ENCODE measurements at regions not wholly inside any gene's neighbourhood (a gene's known extent, or its start where the extent isn't known, plus 50 kb on each side); places are given as distances from the start of the nearest gene placed in this dataset.

DNA sequence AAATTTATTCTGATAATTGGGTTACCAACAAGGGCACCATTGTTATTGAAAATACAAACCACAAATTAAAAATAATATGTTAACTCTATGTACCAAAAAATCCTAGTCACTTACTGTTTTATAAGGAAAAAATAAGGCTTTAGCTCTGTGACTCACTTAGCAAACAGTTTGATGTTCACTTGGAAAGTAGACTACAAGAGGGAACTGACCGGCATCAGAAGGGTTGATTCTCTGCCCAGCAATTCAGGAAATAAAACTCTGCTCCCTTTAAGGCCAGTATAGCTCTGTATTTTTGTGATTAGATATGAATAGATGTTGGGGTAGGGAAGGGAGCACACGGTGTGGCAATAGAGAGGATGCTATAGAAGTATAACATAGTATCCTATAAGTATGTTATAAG, 671.3 kb downstream of the LRRC70 start:
- no peak overlapping the region for H3K4me3 ChIP-seq (ENCODE audit: low read length)
- ATAC-seq (no peak), DNase-seq (no peak)
- peaks cover 7% of the 10 kb centered on the region for H3K36me3 Mint-ChIP-seq
- intact Hi-C loops (cut with micrococcal nuclease), result no loop called here
- H3K4me3 Mint-ChIP-seq, result no peak overlapping the region
- no peaks in the 10 kb centered on the region for H3K4me1 ChIP-seq (ENCODE audit: control insufficient read depth, insufficient read depth, low read length)
- no peaks in the 10 kb centered on the region for H3K36me3 ChIP-seq (ENCODE audit: control insufficient read depth, insufficient read depth, low read length)
- H3K27me3 ChIP-seq (ENCODE audit: control insufficient read depth, insufficient read depth, low read length), result no peaks in the 10 kb centered on the region
- 81% methylated on average over 1 of the region's 2 CpGs for WGBS (ENCODE audit: insufficient coverage)
- no peaks in the 10 kb centered on the region for H3K9me3 ChIP-seq (ENCODE audit: control insufficient read depth, insufficient read depth, low read length)
- peaks cover 5 to 12% of the 10 kb centered on the region in 2 donors for H3K9me3 Mint-ChIP-seq
- H3K27ac Mint-ChIP-seq, result no peak overlapping the region
- H3K27me3 Mint-ChIP-seq (ENCODE audit: low read depth in 2 of 2), result no peaks in the 10 kb centered on the region
- no peak overlapping the region for H3K27ac ChIP-seq (ENCODE audit: low read length)
- no peaks in the 10 kb centered on the region for H3K4me1 Mint-ChIP-seq
- TF ChIP-seq, protein P1, sequence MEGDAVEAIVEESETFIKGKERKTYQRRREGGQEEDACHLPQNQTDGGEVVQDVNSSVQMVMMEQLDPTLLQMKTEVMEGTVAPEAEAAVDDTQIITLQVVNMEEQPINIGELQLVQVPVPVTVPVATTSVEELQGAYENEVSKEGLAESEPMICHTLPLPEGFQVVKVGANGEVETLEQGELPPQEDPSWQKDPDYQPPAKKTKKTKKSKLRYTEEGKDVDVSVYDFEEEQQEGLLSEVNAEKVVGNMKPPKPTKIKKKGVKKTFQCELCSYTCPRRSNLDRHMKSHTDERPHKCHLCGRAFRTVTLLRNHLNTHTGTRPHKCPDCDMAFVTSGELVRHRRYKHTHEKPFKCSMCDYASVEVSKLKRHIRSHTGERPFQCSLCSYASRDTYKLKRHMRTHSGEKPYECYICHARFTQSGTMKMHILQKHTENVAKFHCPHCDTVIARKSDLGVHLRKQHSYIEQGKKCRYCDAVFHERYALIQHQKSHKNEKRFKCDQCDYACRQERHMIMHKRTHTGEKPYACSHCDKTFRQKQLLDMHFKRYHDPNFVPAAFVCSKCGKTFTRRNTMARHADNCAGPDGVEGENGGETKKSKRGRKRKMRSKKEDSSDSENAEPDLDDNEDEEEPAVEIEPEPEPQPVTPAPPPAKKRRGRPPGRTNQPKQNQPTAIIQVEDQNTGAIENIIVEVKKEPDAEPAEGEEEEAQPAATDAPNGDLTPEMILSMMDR (IDR thresholded peaks at IDR 0.05), result no peak

DNA sequence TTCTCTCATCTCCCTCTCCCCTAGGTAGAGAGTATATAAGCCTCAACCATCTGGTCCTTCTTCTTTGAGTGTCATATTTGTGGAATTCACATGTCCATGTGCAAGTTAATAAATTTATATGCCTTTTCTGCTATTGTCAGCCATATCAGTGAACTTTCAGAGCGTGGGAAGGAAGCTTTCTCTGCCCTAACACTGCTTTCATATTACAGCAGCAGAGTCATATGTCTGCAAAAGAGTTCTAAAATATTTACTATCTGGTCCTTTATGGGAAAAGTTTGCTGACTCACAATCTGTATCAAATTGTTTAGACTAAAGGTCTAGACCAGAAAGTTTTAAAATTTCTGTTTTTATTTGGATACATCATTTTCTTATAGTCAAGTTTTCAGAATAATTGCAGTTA, 669.0 kb downstream of the LRRC70 start:
- Mint-ChIP-seq H3K27me3 (ENCODE audit: low read depth in 2 of 2) (no peaks in the 10 kb centered on the region), H3K36me3 (no peaks in the 10 kb centered on the region), H3K4me1 (no peaks in the 10 kb centered on the region), H3K4me3 (no peak overlapping the region), H3K27ac (no peak overlapping the region), H3K9me3 (peaks cover 2 to 4% of the 10 kb centered on the region in 2 donors)
- TF ChIP-seq, protein P1 (IDR thresholded peaks at IDR 0.05), result no peak
- 80% methylated on average over 1 of the region's 1 CpG for WGBS (ENCODE audit: insufficient coverage)
- Histone ChIP-seq H3K36me3 (ENCODE audit: control insufficient read depth, insufficient read depth, low read length) (no peaks in the 10 kb centered on the region), H3K27ac (ENCODE audit: low read length) (no peak overlapping the region), H3K4me3 (ENCODE audit: low read length) (no peak overlapping the region), H3K4me1 (ENCODE audit: control insufficient read depth, insufficient read depth, low read length) (no peaks in the 10 kb centered on the region), H3K9me3 (ENCODE audit: control insufficient read depth, insufficient read depth, low read length) (no peaks in the 10 kb centered on the region), H3K27me3 (ENCODE audit: control insufficient read depth, insufficient read depth, low read length) (no peaks in the 10 kb centered on the region)
- intact Hi-C loops (cut with micrococcal nuclease), result no loop called here
- DNase-seq, result no peak
- no peak for ATAC-seq

DNA sequence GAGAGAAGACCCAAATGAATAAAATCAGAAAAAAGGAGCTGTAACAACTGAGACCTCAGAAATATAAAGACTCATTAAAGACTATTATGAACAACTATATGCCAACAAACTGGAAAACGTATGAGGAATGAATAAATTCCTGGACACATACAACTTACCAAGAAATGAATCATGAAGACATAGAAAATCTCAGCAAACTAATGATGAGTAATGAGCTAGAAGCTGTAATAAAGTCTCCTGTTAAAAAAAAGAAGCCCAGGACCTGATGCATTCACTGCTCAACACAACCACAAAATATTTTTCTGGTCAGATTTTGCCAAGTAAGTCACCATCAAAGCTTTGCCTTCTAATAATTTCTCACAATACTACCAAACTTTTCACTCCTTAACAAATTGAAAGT, 666.7 kb downstream of the LRRC70 start:
- Mint-ChIP-seq H3K27ac (no peak overlapping the region), H3K9me3 (peaks cover 4 to 5% of the 10 kb centered on the region in 2 donors), H3K36me3 (no peaks in the 10 kb centered on the region), H3K4me1 (no peaks in the 10 kb centered on the region), H3K4me3 (no peak overlapping the region), H3K27me3 (ENCODE audit: low read depth in 2 of 2) (no peaks in the 10 kb centered on the region)
- TF ChIP-seq, protein P1 (IDR thresholded peaks at IDR 0.05), result no peak
- DNase-seq, result no peak
- Histone ChIP-seq H3K27ac (ENCODE audit: low read length) (no peak overlapping the region), H3K36me3 (ENCODE audit: control insufficient read depth, insufficient read depth, low read length) (no peaks in the 10 kb centered on the region), H3K4me3 (ENCODE audit: low read length) (no peak overlapping the region), H3K27me3 (ENCODE audit: control insufficient read depth, insufficient read depth, low read length) (no peaks in the 10 kb centered on the region), H3K4me1 (ENCODE audit: control insufficient read depth, insufficient read depth, low read length) (no peaks in the 10 kb centered on the region), H3K9me3 (ENCODE audit: control insufficient read depth, insufficient read depth, low read length) (no peaks in the 10 kb centered on the region)
- intact Hi-C loops (cut with micrococcal nuclease), result no loop called here
- no CpG with 5 or more reads among the region's 1 CpG for WGBS (ENCODE audit: insufficient coverage)
- no peak for ATAC-seq

DNA sequence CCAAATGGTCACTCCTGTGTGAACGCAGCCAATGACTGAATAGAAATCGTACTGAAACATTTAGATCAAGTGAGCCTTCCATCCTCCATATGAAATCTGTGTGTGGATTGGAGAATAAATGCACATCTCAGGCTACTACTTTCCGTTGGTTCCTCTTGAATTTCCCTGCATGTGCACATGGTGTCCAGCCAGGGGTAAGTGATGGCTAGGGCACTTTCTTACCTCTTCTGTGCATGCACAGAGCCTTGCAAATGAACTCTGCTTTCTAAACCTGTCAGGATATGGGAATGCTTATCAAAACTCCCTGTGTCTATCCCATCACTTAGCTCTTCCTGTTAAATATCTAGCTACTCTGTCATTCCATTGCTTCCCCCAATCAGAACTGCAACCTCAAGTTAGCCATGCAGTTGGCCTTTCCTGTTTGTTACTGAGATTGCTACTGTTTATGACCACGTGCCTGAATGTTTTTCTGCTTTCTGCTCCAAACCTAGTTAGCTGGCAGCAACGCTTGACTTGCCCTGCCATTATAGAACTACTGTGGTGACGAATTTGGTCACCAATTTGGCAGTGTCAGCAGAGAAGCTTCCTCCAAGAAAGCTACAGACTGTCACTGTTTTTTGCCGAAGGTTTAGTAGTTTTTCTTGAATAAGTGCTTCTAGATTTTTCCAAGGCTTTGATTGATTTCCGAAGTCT, 661.6 kb downstream of the LRRC70 start:
- Mint-ChIP-seq H3K27ac (no peak overlapping the region), H3K36me3 (no peaks in the 10 kb centered on the region), H3K4me1 (no peaks in the 10 kb centered on the region), H3K4me3 (no peak overlapping the region), H3K27me3 (ENCODE audit: low read depth in 2 of 2) (no peaks in the 10 kb centered on the region), H3K9me3 (peaks cover 9% of the 10 kb centered on the region in 2 donors)
- no peaks in the 10 kb centered on the region for H3K36me3 ChIP-seq (ENCODE audit: control insufficient read depth, insufficient read depth, low read length)
- no peaks in the 10 kb centered on the region for H3K9me3 ChIP-seq (ENCODE audit: control insufficient read depth, insufficient read depth, low read length)
- 65% methylated on average over 8 of the region's 8 CpGs for WGBS (ENCODE audit: insufficient coverage)
- H3K27me3 ChIP-seq (ENCODE audit: control insufficient read depth, insufficient read depth, low read length), result no peaks in the 10 kb centered on the region
- intact Hi-C loops (cut with micrococcal nuclease), result no loop called here
- H3K4me1 ChIP-seq (ENCODE audit: control insufficient read depth, insufficient read depth, low read length), result no peaks in the 10 kb centered on the region
- TF ChIP-seq, protein P1 (IDR thresholded peaks at IDR 0.05), result no peak
- H3K4me3 ChIP-seq (ENCODE audit: low read length), result no peak overlapping the region
- H3K27ac ChIP-seq (ENCODE audit: low read length), result no peak overlapping the region
- DNase-seq, result no peak
- ATAC-seq, result no peak
